Urinary bladder (tissue), 1 donor: ENCODE measurements at regions not wholly inside any gene's neighbourhood (a gene's known extent, or its start where the extent isn't known, plus 50 kb on each side); places are given as distances from the start of the nearest gene placed in this dataset. TPM values are rescaled to one million over a fixed set of nuclear protein-coding genes. Genes with fewer than 3 reads are reported as not detected.

Source experiments
- small RNA-seq: library from RNA; depleted of rRNA; stranded (forward); fragments of <200 nt; gene quantifications from one replicate; pipeline ENCODE3, GENCODE V24; 2014

Small RNA genes in the stretch of these regions (small RNA-seq; reads per million reads assigned to genes)
- not detected for gene MIR4532
